HG03521 (cell line): ENCODE measurements at regions not wholly inside any gene's neighbourhood (a gene's known extent, or its start where the extent isn't known, plus 50 kb on each side); places are given as distances from the start of the nearest gene placed in this dataset.
"Not testable (repeated sequence)": the region's sequence is repeated elsewhere in the genome, so short reads cannot be mapped to it uniquely, and the experiment has no call there.

Source experiments
- ATAC-seq: cut with Tn5 transposase; IDR thresholded peaks from one replicate; pipeline ENCODE4 v1.9.1; 2021; ENCODE audit warnings: mild to moderate bottlenecking, moderate library complexity; ENCODE audit not compliant: unreplicated experiment

DNA sequence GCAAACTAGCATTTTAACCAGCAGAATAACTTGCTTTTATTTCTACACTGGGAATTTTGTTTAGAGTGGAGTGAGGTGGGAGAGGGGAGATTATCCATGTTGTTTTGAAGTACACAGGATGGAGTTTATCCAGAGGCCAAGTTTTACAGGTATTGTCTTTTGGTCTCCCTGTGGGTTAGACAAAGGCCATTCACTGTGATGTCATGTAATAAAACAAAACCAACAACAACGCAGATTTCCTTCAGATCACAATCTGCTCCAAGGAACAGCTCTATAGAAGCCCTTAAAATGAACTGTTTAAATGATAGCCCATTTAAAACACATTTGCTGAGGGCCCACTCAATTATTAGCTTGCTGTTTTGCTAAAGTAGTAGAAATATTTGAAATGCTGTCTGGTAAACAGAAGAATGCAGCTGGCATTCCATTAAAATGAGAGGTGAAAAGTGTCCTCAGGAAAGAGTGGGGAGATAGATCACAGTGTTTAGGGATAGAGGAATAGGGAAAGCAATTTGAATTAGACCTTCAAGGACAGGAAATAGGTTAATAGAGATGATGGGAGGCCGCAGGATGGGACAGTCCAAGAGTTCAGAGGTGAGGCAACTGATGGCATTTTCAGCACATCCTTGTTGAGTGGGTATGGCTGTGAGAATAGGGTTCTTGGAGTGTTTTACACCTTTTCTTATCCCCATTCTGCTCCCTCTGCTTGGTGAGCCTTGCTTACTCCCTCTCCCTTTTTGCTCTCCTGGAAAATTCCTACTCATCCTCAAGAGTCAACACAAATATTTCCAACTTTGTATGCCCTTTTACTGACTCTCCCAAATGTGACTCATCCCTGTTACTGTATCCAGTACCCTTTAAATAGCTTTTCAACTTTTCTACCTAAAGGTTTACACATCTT is 140.1 kb upstream of the NR3C1 start:
- no peak for ATAC-seq

DNA sequence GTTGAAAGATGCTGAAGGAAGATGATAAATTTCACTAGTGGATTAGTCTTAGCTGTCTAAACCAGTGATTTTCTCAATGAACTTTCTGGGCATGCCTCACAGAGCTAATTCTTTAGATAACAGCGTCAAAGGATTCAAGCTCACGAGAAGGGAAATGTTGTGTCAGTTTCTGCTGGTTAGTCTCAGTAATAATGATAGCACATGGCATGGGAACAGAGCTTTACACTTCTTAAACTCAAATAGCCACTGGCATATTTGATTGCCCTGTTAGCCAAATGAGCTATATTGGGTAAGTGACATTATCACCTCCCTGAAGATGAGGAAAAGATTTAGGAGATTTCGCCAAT is 139.3 kb upstream of the NR3C1 start:
- no peak for ATAC-seq

DNA sequence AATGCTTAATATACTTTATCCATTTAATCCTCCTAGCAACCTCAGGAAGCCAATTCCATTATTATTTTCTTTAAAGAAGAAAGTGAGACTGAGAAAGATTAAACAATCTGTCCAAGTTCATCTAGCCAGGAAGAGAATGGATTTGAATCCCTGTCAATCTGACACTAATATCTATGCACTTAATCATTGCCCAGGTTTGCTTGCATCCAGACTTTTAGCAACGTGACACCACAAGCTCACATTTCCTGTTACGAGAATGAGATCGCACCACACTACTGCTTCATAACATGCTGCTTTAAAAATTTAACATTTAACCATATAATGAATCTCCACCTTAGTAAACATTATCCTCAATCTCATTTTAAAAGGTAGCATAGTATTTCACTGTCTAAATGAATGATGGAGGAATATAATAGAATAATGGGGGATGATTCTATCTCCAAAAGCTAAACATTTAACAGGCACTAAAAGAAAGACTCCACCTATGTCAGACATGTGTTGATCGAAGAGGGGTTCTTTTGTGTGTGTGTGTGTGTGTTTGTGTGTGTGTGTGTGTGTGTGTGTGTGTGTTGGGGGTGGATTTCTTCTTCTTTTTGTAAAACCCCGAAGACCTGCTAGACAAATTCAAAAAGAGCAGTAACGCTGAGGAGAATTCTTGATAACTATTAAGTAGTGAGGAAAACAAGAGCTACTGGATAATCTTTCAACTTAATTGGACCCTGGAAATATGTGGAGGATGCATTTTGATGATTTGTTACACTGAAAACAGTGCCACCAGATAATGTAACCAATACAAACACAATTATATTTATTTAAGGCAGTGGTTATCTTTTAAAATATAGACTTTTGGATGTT is 138.7 kb upstream of the NR3C1 start:
- no peak for ATAC-seq

DNA sequence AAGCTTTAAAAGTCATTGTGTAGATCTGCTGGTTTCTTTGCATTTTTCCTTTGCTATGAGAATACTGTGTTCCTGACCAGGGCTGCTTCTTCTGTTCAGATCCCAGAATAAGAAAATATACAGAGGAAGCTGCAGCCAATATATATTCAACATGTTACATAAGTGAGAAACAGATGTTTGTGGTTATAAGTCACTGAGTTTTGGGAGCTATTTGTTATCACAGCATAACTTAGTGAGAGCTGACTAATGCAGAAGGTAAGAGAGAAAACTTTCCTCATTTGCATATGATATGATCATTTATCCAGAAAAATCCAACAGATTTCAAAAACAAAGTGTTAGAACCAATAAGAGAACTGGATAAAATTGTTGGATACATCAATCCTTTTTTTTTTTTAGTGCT is 136.3 kb upstream of the NR3C1 start:
- no peak for ATAC-seq

DNA sequence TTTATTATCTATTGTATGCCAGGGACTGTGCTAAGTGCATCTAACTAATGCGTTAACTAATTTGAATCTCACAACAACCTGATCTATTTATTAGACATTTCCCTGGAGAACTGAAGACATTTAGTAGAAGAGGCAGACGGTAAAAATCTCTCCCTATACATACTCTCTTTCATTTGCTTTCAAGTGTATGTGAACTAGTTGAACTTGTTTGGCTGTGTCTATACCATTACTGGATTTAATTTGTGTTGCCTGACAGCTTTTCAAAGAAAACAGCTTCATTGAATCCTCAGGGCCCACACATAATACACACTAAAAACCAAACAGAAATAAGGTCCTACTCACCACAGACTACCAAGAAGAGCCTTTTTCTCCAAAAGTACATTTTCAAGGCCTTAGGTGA is 133.6 kb upstream of the NR3C1 start:
- no peak for ATAC-seq

DNA sequence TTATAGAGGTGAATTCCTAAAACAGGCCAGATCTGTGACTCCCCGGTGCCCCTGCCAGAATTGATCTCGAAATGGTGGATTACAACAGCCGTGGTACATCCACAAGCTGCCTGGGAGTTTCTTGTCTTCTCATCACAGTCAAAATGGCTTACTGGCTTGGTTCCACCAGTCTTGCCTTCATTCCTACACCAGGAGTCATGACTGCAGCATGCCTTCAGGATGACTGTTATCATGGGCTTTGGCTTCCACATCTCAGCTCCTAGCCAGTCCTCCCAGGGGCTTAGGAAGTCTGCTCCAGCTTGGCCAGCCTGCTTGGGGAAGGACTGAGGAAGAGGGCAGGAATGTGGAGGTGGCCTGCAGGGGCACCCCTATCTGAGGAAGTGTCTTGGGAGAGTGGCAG is 132.9 kb upstream of the NR3C1 start:
- ATAC-seq, result no peak

DNA sequence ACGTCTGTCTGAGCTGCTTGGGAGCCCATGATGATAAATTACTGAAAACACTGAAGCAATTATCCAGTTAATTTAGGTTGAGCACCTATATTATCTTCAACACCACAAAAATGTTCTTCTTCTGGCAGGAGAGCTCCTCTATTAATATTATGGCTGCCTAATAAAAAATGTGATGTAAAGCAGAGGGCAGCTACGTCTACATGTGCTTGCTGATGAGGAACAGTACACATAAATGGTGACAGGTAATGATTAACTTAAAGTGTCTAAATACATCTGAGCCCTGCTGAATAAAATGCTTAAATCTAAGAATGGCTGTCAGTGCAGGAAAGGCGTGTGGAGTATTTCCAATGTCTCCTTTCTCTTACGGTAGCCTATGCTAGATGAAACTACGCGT is 131.3 kb upstream of the NR3C1 start:
- no peak for ATAC-seq

DNA sequence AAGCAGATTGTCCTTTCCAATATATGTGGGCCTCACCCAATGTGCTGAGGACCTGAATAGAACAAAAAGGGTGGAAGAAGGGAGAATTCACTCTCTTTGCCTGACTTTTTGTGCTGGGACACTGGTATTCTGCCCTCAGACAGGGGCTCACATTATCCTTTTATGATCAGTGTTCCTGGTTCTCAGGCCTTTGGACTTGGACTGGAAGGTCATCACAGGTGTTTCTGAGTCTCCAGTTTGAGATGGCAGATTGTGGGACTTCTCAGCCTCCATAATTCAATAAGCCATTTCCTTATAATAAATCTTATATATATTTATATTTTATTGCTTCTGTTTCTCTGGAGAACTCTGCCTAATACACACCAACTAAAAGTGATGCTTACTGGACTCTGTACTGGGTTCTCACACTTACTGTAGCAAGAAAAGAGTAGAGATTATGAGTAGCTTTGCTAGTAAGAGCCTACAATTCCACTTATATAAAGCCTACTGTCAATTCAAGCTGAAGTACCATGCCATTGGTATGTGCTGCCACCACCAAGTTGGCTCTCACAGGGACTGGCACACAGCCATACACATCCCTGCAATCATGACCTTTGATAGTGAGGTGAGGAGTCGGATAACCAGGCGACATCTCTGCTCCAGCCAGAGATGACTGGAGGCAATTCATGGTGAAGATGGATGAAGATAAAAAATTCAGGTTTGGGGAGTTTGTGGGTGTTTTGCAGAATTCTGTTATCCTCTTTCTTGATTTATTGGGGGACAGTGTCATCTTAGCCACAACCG is 130.7 kb upstream of the NR3C1 start:
- no peak for ATAC-seq

DNA sequence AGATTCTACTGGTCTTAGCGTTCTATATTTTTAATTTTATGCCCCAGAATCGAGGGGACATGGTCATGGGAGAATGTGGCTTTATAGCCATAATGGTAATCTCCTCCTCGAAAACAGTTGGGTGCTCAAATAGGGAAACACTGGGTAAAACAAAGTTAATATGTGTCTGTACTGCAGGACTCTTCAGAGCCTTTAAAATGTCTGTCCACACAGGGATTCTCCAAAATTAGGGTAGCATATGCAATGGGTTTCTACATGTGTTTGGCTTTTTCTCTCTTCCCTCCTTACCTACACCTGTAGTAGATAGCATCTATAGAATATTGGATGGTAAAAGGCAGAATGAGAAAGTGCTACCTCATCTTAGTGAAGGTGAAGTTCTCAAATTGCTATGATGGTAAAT is 130.0 kb upstream of the NR3C1 start:
- no peak for ATAC-seq

DNA sequence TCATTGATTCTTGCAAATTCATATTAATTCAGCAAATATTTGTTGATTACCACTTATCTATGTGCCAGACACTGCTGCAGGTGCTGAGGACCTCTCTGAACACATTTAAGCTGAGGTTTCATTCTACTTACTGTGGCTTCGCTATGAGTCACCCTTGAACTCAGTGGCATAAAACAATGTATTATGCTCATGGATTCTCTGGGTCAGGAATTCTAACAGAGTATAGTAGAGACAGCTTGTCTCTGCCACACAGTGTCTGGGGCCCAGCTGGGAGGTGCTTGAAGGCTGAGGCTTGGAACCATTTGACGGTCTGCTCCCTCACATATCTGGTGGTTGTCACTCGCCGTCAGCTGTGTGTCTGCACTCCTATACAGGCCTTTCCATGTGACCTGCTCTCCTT is 124.3 kb upstream of the NR3C1 start:
- no peak for ATAC-seq

DNA sequence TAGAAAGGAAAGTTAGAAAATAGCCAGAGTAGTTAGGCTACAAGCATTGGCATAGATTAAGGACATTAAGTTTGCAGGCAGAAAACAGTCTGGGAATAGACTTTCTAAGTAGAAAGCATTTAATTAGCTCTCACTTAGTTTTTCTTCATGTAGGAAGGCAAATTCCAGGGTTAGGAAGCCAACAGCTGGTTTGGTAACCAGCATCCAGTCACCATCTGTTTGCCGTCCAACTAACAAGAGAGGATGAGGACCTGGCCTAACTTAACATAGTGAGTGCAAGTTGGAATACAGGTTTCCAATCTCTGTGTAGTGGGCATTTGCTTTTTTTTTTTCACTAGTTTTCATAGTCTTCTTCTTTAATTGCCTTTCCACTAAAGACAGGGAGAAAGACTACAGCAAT is 121.7 kb upstream of the NR3C1 start:
- no peak for ATAC-seq

DNA sequence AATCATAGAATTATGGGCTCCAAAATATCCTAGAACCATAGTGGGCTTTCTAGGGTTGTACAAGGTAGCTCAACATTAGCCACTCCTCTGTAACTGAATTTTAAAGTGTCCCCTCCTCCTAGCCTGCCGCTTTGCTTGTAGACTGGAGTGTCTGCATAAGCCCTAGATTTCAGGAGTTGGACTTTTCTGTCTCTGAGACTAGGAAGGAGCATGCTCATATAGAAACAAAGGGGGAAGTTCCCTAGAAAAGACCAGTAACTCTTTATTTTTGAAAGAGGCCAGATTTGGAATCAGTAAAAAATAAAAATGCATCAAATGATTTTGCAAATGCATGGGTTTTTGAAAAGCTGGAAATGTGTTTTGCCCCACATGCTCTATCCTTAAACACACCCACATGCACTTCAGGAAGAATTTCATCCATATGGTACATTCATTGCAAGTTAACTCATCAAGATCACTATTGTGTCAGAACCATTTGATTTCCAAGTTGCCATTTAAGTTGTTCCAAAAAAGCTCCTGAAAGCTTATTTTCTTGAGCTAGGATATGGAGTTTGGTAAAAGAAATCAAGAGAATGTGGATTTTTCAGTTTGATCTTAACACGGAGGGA is 121.0 kb upstream of the NR3C1 start:
- no peak for ATAC-seq

DNA sequence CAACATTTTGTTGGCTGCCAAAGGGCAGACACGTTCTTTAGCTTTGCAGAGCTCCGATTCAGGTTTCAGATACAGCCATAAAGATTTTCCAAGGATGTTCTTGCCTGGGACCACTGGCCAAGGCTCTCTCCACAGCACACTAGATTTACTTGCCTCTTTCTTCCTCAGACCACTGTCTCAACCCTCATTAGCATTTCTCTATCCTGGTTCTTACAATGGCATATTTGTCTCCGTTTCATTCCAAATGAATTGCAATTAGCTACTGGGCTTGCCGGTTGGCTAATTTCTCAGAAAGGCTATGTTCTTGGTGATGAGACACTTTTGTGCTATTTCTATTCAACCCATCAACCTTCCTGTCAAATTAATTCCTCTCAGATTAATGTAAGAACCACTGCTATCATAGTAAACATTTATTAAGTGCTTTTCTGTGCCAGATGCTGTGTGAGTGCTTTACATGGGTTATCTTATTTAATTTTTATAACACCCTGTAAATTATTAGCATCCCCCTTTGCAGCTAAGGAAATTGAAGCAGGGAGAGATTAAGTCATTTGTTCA is 118.4 kb upstream of the NR3C1 start:
- no peak for ATAC-seq

DNA sequence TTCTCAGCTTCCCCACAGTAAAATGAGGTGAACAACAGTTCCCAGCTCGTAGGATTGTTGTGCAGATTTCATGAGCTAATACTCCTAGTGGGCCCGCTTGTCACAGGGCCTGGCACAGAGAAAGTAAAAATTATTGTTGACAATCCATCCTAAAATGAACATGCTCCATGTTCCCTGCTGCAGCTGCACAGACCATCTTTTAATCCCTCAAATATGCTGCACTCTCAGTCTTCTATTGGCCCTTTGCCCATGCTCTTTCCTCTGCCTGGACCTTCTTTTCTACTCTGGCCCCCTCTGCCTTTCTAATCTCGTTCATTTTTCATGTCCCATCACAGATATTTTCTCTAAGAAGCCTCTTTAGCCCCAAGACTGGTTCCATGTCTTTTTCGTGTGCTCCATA is 117.7 kb upstream of the NR3C1 start:
- ATAC-seq, result no peak

DNA sequence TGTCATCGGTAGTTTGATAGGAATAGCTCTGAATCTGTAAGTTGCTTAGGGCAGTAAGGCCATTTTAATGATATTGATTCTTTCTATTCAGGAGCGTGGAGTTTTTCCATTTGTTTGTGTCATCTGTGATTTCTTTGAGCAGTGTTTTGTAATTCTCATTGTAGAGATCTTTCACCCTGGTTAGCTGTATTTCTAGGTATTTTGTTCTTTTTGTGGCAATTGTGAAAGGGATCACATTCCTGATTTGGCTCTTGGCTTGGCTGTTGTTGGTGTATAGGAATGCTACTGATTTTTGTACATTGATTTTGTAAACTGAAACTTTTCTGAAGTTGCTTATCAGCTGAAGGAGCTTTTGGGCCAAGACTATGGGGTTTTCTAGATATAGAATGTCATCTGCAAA is 115.7 kb upstream of the NR3C1 start:
- ATAC-seq, result not testable (repeated sequence)

DNA sequence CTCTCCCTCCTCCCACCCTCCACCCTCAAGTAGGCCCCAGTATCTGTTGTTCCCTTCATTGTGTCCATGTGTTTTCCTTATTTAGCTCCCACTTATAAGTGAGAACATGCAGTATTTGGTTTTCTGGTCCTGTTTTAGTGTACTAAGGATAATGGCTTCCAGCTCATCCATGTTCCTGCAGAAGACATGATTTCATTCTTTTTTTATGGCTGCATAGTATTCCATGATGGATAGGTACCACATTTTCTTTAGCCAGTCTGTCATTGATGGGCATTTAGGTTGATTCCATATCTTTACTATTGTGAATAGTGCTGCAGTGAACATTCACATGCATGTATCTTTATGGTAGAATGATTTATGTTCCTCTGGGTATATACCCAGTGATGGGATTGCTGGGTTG is 114.3 kb upstream of the NR3C1 start:
- ATAC-seq, result not testable (repeated sequence)

DNA sequence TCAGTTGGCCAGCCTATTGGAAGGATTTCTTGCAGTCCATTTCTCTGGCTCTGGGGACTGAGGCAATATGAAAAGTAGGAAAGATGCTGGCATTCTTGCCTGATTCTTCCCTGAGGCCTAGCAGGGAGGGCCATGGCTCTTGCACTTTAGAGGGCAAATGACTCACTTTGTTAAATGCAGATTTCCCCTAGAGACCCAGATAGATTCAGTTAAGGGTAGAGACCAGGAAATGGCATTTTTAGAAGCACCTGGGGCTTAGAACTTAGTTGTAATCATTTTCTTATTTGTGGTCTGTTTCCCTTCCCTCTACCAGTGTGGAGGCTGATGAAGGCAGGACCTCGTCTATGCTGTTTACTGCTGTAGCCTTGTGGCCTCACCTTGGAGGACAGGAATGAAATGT is 112.8 kb upstream of the NR3C1 start:
- no peak for ATAC-seq

DNA sequence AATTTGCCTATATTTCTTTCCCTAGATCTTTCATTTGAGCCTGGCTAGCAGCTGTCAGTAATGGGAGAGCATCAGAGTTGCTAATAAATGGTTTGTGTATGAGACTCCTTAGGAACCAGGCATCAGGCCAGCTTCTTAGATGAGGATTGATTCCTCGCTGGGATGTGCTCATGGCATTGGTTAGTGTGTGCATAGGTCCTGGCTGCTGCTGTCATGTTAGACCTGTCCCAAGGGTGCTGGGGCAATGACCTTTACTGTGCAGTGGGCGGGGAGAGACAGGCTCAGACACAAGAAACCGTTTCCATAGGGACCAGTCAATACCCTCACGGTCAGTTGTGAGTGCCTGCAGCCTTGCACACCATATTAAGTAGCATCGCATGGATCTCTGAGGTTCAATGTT is 112.3 kb upstream of the NR3C1 start:
- ATAC-seq, result no peak

DNA sequence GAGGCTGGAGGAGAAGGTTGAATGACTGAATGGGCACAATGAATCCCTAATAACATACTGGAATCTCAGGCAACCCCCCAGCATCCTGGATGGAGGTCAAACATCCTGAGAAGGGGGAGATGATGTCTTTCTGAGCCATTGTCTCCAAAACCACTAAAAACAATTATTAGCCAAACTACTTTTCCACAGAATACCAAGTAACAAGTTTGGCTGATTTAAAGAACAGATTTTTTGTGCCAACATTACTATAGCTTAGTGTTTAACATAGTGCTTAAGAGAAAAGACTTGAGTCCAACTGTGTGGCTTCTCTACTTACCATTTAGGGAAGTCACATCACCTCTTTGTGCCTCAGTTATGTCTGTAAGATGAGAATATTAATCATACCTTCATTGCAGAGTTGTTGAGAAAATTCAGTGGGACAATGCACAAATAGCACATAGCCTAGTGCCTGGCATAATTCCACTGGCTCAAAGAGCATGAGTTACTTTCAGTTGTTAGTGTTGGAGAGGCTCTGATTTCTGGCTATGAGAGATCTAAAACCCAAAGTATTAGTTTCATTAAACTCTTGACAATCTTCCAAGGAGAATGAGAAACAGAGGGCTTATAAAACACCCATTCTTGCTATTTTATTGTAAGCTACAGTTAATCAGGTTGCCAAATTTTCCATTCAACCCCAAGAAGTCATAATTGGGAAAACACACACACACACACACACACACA is 111.3 kb upstream of the NR3C1 start:
- no peak for ATAC-seq

DNA sequence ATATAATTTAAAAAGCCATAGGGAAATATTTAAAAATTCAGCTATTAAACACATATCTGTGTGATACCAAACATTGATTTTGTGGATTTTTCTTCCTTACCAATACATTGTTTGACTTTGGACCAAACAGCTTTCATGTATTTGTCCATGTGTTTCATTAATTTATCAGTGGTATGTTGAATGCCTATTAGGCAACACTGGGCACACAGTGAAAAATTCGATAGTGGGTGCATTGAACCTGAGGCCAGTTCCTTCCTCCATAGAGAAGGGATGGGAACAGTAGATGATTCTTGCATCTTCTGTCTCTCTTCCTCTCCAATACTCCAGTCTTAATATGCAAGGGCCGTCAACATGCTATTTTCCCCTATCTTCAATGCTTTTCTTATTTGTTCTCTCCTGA is 110.2 kb upstream of the NR3C1 start:
- no peak for ATAC-seq
